ENCODE measurements at regions not wholly inside any gene's neighbourhood (a gene's known extent, or its start where the extent isn't known, plus 50 kb on each side); places are given as distances from the start of the nearest gene placed in this dataset.

DNA sequence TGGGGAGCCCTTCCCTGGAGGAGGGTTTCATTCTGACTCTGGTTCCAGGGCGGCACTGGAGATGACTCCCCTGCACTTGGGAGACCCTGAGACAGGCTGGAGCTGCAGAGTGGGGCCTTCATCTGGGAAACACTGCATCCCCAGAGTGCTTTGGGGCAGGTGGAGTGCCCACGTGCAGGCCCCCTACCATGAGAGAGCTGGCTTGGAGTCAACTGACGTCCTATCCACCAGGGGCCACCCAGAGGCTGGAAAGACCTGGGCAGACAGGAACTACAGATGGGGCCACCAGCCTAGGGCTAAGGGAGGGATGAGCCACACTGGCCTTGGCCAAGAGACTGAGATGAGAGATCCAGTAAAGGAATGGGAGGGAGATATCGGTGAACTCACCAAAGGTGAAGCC, 153.8 kb downstream of the ASB1 start:
- intact Hi-C loops (cut with DNase I; ENCODE audit: low total_unique reads) (no loop called here), in situ Hi-C loops (cut with MboI; ENCODE audit: low pct_ligation_motif_present in 1 of 4, low pct_unique_long_range_greater_than_20kb in 1 of 4, low sequenced_read_pairs in 3 of 4) (no loop called here)
- H3K9me3 ChIP-seq, result no peaks in the 10 kb centered on the region

DNA sequence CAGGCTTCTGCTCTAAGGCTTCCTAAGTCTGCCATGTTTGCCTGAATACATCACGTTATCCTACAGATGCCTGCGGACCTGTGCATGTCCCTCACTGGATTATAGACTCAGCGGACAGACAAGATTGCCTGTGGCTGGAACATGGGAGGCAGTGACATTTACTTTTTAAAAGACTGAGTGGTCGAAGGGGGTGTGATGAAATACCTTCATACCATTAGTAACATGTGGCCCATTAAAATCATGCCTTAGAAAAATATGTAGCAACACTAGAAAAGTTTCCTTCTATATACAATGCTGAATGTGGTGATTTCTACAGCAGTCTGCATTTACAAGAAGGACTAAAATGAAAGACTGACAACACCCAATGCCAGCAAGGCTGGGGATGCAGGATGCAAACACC, 154.4 kb downstream of the ASB1 start:
- H3K36me3 ChIP-seq, result no peaks in the 10 kb centered on the region
- H3K9me3 ChIP-seq, result no peaks in the 10 kb centered on the region
- intact Hi-C loops (cut with DNase I; ENCODE audit: low total_unique reads) (no loop called here), in situ Hi-C loops (cut with MboI; ENCODE audit: low pct_ligation_motif_present in 1 of 4, low pct_unique_long_range_greater_than_20kb in 1 of 4, low sequenced_read_pairs in 3 of 4) (no loop called here)
- H3K4me1 ChIP-seq, result no peaks in the 10 kb centered on the region
- no peak for TF ChIP-seq POLR2A (IDR thresholded peaks at IDR 0.05)
- no peak for TF ChIP-seq POLR2AphosphoS5 (IDR thresholded peaks at IDR 0.05)
- TF ChIP-seq, protein P1, sequence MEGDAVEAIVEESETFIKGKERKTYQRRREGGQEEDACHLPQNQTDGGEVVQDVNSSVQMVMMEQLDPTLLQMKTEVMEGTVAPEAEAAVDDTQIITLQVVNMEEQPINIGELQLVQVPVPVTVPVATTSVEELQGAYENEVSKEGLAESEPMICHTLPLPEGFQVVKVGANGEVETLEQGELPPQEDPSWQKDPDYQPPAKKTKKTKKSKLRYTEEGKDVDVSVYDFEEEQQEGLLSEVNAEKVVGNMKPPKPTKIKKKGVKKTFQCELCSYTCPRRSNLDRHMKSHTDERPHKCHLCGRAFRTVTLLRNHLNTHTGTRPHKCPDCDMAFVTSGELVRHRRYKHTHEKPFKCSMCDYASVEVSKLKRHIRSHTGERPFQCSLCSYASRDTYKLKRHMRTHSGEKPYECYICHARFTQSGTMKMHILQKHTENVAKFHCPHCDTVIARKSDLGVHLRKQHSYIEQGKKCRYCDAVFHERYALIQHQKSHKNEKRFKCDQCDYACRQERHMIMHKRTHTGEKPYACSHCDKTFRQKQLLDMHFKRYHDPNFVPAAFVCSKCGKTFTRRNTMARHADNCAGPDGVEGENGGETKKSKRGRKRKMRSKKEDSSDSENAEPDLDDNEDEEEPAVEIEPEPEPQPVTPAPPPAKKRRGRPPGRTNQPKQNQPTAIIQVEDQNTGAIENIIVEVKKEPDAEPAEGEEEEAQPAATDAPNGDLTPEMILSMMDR (IDR thresholded peaks at IDR 0.05), result no peak
- no peak for TF ChIP-seq EP300 (IDR thresholded peaks at IDR 0.05; ENCODE audit: low read depth)
- H3K27ac ChIP-seq, result no peak overlapping the region
- no peak for DNase-seq
- WGBS, 2 donors (ENCODE audit: low coverage in 1 of 2), result 83 to 86% methylated on average over 1 to 4 of the region's 4 CpGs
- H3K4me3 ChIP-seq, result no peak overlapping the region
- no peaks in the 10 kb centered on the region for H3K27me3 ChIP-seq

More for the DNA sequence above, 153.8 kb downstream of the ASB1 start:
- H3K36me3 ChIP-seq, result no peaks in the 10 kb centered on the region
- DNase-seq, result no peak
- no peak overlapping the region for H3K4me3 ChIP-seq
- no peak for TF ChIP-seq POLR2AphosphoS5 (IDR thresholded peaks at IDR 0.05)
- TF ChIP-seq, protein P1 (IDR thresholded peaks at IDR 0.05), result no peak
- TF ChIP-seq POLR2A (IDR thresholded peaks at IDR 0.05), result no peak
- no peak for TF ChIP-seq EP300 (IDR thresholded peaks at IDR 0.05; ENCODE audit: low read depth)
- H3K27me3 ChIP-seq, result no peaks in the 10 kb centered on the region
- no peaks in the 10 kb centered on the region for H3K4me1 ChIP-seq
- no peak overlapping the region for H3K27ac ChIP-seq
- WGBS, 2 donors (ENCODE audit: low coverage in 1 of 2), result 63 to 86% methylated on average over 1 to 4 of the region's 4 CpGs

DNA sequence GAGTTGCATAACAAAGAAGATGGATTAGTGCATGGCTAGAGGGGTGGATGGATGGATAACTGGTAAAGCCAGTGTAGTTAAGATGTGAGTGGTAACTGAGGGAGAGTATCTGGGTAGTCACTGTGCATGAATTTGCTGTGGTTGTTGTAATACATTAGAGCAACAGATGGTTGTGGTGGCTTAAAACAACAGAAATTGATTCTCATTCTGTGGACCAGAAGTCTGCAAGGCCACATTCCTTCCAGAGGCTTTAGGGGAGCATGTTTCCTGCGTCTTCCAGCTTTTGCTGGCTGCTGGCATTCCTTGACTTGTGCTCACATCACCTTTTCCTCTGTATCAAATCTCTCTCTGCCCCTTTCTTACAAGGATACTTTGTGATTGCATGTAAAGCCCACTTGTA, 155.4 kb downstream of the ASB1 start:
- intact Hi-C loops (cut with DNase I; ENCODE audit: low total_unique reads), result no loop called here
- in situ Hi-C loops (cut with MboI; ENCODE audit: low pct_ligation_motif_present in 1 of 4, low pct_unique_long_range_greater_than_20kb in 1 of 4, low sequenced_read_pairs in 3 of 4), result no loop called here
- DNase-seq, result no peak
- Histone ChIP-seq H3K4me3 (no peak overlapping the region), H3K27ac (no peak overlapping the region), H3K9me3 (no peaks in the 10 kb centered on the region), H3K27me3 (no peaks in the 10 kb centered on the region), H3K36me3 (no peaks in the 10 kb centered on the region), H3K4me1 (no peaks in the 10 kb centered on the region)
- TF ChIP-seq, protein P1 (IDR thresholded peaks at IDR 0.05), result no peak
- TF ChIP-seq EP300 (IDR thresholded peaks at IDR 0.05; ENCODE audit: low read depth), result no peak
- WGBS, 2 donors (ENCODE audit: low coverage in 1 of 2), result 68% methylated on average over 1 of the region's 1 CpG; no CpG with 5 or more reads in 1 of the 2 donors

DNA sequence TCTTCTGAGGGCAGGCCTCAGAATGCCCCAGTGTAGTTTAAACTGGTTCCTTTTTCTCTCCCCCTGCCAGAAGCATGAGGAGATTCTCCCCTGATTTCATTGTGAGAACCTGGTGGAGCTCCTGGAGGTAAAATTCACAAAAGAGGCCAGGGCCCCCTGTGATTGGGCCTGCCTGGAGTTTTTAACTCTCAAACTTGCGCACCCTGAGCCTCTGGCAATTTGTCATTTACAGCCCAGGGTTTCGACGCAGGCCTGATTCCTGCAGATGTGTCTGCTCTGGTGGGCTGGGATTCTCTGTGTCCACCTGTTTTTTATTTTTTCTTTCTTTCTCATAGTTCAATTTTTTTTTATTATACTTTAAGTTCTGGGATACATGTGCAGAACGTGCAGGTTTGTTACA, 157.9 kb downstream of the ASB1 start:
- DNase-seq, result no peak
- TF ChIP-seq, protein P1 (IDR thresholded peaks at IDR 0.05), result no peak
- no peak for TF ChIP-seq POLR2AphosphoS5 (IDR thresholded peaks at IDR 0.05)
- no peak for TF ChIP-seq POLR2A (IDR thresholded peaks at IDR 0.05)
- no peak for TF ChIP-seq EP300 (IDR thresholded peaks at IDR 0.05; ENCODE audit: low read depth)
- Histone ChIP-seq H3K27ac (no peak overlapping the region), H3K4me3 (no peak overlapping the region), H3K9me3 (no peaks in the 10 kb centered on the region), H3K36me3 (no peaks in the 10 kb centered on the region), H3K4me1 (no peaks in the 10 kb centered on the region), H3K27me3 (no peaks in the 10 kb centered on the region)
- intact Hi-C loops (cut with DNase I; ENCODE audit: low total_unique reads) (no loop called here), in situ Hi-C loops (cut with MboI; ENCODE audit: low pct_ligation_motif_present in 1 of 4, low pct_unique_long_range_greater_than_20kb in 1 of 4, low sequenced_read_pairs in 3 of 4) (no loop called here)
- WGBS, 2 donors (ENCODE audit: low coverage in 1 of 2), result 89 to 94% methylated on average over 3 to 4 of the region's 4 CpGs

All from transverse colon (tissue), 4 donors.